Activated CD4-positive, CD25-positive, alpha-beta regulatory T cell treated with anti-CD3 and anti-CD28 coated beads, Interleukin-2, amount 50 U/mL, for 72 hours (primary cell): ENCODE measurements at regions not wholly inside any gene's neighbourhood (a gene's known extent, or its start where the extent isn't known, plus 50 kb on each side); places are given as distances from the start of the nearest gene placed in this dataset.
"Not testable (repeated sequence)": the region's sequence is repeated elsewhere in the genome, so short reads cannot be mapped to it uniquely, and the experiment has no call there.

Source experiments
- DNase-seq: peaks from one replicate; pipeline ENCODE4 v3.0.0; 2021

DNA sequence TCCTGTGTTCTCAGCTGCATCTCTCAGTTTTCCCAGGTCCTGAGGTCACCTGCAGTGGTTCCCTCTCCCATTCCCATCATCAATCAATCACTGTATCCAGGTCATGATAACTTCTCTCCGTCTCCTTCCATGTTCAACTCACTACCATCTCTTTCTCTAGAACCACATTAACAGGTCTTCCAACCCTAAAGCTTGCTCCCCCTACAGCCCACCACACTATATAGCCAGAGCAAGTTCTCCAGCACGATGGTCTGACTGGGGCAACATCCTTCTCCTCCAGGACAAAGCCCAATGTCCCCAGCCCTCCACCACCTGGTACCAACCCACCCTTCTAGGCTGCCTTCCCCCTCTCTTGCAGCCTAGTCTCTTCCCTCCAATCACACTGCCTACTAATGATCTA, 241.6 kb downstream of the CDK5RAP2 start:
- DNase-seq: no peak

DNA sequence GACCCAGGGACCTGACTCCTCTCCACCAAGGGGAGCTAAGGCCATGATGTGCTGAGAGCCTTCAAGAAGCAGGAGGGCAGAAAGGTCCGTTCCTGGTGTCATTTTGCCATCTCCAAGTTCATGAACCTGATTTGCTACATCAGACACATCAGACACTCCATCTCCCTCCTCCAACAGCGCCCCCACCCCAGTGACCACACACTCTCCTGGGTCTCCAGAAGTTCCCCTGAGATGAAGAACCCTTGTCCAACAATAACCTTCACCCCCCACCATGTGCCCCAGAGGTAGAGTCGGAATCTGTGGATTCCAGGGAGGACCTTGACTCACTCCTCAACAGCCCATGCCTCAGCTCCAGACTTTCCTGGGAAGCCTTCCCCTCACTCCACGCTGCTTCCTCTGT, 242.8 kb downstream of the CDK5RAP2 start:
- DNase-seq: no peak

DNA sequence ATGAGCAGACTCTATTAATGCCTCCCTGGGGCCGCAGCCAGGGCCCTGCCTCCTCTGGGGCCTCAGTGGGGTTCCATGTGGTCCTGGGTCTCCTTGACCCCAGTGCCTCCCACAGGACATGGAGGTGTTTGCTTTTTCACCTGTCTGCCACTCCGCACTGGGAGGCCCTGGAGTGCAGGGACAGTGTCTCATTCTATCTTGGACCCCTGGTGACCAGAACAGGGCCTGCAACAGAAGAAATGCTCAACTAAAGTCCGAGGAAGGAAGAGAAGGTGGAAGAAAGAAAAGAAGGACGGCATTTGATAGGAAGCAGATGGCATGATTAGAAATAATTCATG, 243.2 kb downstream of the CDK5RAP2 start:
- DNase-seq: no peak

DNA sequence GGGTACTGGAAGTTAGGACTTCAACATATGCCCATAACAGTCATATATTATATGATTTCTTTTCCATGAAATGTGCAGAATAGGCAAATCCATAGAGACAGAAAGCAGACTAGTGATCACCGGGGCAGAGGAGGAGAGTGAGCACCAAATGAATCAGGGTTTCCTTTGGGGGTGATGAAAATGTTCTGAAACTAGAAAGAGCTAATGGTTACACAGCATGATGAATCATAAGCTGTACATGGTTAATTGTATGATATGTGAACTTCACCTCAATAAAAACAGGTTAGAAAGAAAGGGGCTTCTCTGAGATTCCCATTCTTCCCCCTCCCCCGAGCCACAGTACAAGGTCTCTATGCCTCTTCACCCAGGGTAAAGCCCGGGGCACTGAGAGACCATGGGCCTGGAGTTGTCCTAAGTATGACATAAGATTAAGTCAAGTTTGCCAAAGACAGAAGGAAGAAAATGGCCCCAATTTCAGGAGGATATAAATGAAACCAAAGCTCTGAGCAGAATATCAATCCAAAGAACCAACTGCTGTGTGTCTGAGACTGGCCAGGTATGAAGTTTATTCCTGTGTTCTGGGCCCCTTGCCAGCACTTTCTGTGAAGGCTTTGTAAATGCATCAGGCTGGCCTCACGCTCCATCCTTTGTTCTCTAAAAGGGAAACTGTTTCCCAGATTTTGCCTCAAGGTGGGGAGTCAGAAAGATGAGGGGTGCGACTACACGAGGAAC, 243.8 kb downstream of the CDK5RAP2 start:
- DNase-seq: no peak

DNA sequence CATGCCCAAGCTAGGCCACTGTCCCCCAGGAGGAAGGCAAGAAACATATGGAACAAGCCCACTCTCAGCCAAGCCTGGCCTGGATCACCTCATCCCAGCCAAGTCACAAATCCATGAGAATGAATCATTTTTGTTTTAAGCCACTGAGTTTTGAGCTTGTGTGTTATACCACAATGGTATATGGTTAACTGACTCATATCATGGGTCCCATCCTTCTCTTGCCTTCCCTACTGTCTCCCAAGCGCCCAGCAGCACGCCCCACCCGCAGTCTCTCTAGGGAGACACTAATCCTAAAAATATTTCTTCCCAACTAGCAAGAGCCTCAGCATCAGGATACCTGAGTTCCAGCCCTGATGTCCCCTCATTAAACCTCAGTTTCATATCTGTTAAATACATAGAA, 248.1 kb downstream of the CDK5RAP2 start:
- DNase-seq: no peak

DNA sequence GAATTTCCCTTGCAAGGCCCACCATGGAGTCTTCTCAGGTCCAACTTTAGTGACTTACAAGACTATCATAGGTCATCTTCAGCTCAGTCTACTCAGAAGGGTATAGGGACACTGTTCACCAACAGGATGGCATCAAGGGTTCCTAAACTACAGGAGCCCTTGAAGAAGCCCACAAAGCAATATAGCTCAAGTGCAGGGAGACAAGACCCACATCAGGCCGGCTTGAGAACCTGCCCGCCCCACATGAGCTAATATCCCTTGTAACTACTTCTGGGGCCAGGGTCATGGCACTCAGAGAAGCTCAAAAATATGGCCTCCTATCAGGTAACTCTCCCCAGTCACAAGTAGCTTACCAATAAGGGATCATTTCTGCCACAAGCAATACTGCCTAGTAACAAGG, 249.9 kb downstream of the CDK5RAP2 start:
- DNase-seq: no peak

DNA sequence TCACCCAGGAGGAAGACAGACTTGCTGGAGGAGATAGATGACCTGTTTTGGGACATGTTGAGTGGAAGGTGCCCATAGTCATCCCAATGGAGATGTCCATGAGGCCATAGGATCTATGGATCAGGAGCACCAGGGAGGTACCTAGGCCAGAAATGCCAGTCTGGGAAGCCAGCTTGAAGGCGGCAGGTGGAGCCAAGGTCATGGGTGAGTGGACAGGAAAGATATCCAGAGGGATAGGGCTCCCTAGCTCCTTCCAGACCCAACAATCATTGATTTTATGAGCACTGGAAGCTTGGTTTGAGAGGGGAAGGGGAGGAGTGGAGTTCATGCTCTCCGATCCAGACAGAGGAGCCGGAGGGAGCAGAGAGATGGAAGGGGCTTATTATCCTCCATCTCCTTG, 252.6 kb downstream of the CDK5RAP2 start:
- DNase-seq: no peak

DNA sequence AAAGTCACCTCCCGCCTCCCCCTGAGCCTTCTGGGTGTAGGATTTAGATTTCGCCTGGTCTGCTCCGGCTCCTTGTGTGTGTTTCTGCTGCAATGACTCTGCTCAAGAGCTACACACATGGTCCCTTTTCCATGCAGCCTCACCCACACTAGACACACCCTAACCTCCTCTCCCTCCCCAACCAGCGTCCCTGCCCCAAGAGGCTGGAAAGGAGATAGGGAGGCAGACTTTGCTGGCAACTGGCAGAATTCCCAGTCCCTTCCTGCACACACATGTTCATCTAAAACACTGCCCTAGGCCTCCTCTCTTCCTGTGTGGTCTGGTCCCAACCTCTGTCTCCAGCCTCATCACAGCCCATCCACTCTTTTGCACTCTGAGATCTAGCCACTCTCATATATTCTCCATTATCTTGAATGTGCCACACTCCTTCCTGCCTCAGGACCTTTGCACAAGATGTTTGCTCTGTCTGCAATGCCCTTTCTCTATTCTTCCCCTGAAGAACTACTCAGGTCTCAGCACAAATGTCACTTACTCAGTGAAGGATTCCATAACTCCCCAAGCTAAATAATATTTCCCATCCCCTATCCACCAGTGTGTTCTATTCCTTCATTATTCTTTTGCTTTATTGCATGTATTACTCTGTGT, 253.8 kb downstream of the CDK5RAP2 start:
- no peak for DNase-seq

DNA sequence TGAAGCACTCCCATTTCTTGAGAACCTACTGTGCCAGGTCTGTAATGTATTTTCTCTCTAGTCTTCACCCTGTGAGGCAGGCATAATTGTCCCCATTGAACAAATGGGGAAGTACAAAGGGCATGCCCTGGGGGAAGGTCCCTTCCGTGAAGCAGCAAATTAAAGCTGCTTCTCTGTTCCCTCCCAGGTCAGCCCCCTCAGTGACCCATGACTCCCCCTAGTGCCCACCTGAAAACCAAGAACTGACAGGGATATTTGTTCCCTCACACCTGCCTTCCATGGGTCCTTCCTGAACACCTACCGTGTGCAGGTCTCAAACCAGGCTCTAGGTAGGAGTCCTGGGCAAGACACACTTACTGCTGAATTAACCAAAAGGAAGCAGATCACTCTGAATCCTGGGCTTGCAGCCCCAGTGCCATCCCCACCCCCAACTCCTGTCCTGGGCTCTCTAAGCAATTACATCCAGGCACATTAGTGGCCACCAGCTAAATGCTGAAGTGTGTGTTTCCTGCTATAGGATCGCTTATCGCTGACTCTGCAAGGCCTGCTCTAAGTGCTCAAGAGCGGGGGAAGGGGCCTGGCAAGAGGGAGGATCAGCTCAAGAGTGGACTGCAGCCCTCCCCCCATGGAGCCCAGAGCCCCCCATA, 254.8 kb downstream of the CDK5RAP2 start:
- no peak for DNase-seq

DNA sequence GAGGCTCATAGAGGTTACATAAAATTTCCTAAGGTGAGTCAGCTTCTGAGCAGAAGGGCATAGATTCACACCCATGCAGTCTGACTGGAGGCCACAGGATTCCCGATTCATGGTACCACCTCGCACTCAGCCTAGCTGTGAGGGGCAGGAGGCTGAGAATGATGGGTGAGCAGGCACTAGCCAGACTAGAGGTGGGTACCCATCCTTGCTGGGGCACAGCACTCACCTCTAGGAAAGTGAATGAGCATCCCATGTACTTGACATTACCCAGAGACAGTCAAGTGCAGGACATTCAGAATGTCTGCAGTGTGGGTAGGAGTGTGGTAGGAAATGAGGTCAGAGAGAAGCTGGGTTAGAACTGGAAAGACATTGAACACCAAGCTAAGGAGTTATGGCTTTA, 255.5 kb downstream of the CDK5RAP2 start:
- DNase-seq: no peak

DNA sequence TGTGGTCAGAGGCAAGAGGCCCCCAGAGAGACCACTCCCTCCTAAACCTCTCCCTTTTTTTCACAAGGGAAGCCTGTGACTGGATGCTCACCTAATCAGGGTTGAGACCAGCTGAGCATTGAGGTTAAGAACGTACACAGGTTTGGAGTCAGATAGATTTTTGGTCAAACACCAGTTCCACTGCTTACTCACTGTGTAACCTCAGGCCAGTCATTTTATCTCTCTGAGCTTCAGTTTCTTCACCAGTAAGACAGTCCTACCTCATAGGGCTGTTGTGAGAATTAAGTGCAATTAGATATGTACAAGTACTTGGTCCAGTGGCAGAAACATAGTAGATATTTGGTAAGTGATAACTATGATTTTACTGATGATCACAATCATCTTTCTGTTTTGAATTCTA, 256.8 kb downstream of the CDK5RAP2 start:
- no peak for DNase-seq

DNA sequence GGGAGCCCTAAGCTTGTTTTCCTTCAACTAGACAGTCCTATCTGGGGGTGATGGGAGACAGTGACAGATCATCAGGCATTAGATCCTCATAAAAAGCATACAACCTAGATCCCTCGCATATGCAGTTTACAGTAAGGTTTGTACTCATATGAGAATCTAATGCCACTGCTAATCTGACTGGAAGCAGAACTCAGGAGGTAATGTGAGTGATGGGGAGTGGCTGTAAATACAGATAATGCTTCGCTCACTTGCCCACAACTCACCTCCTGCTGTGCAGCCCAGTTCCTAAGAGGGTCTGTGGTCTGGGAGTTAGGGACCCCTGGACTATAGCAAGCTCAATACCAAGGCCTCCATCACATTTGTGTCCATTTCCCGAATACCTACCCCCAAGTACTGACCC, 260.5 kb downstream of the CDK5RAP2 start:
- DNase-seq: no peak

DNA sequence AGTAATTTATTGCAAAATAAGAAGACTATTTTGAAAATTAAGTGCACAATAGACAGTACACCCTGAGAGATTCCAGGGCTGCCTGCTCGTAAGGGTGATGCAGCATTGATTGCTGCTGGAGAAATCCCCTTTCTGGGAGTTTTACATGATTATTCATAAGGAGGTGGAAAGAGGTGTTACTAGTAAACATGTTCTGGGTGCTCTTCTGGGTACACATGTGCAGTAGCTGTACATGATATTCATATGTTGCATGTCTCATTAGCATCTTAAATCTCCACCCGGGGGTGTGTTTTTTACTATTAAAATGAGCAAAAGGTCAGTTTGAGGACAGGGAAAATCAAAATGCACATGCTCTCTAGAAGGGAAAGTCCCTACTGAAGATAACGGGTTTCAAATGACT, 264.8 kb downstream of the CDK5RAP2 start:
- no peak for DNase-seq

DNA sequence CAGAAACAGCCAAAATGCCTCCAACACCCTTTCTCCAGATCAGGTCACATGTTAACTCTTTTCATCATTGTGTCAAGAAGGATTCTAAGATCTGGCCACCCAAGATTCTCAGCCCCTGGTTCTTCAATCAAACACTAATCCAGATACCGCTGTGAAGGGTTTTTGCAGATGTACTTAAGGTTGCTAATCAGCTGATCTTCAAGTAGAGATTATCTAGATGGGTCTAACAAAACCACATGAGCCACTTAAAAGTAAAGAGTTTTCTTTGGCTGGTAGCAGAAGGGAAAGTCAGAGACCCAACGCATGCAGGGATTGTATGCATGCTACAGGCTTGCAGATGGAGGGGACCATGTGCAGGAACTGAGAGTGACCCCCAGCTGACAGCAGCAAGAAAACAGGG, 267.9 kb downstream of the CDK5RAP2 start:
- no peak for DNase-seq

DNA sequence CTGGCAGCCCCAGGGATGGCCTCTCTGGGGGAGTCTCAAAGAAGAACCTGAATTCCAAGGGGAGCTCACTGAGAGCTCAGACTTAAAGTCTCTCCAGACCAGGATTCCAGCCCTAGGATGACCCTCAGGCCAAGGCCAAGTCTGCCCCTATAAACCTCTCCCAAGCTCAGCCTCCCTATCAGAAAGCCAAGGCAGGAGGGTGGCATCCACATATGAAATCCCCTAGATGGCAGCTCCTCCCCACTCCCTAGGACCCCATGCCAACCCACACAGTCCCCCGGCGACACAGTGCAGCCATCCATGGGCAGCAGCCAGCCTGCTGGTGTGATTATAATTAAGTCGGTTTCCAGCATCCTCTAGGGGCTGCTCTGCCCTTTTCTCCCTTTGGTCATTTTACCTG, 269.9 kb downstream of the CDK5RAP2 start:
- DNase-seq: no peak

DNA sequence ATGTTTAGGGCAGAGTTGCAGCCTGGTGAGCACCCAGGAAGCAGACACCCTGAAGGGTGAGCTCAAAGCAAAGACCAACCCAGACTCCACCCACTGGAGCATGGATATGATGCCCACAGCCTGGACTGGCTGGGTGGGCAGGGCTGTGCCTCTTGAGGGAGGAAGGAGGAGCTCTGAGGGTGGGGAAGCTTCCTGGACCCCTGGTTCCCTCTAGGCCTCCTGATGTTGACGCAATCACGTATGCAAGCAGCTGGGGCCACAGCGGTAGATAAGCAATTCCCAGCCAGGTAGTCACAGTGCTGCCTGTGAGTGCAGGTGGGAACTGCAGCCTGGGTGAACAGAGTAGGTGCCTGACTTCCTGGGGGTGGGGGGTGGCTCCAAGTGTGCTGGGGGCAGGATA, 271.5 kb downstream of the CDK5RAP2 start:
- DNase-seq: no peak

DNA sequence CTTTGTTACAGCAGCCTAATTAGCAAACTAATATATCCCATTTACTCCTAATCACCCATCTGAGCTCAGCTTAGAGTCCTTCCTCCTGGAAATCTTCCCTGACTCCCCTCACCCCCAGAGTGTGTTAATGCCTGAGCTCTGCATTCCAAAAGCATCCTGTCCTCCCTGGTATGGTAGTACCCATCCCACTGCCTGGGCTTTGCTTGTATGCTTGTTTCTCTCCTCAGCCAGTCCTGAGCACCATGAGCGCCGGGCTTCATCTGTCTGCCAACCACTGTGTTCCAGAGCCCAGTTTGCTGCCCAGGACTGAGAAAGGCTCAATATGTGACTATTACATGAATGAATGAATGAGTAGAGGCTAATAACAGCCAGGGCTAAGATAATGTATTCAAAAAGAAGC, 272.4 kb downstream of the CDK5RAP2 start:
- no peak for DNase-seq

DNA sequence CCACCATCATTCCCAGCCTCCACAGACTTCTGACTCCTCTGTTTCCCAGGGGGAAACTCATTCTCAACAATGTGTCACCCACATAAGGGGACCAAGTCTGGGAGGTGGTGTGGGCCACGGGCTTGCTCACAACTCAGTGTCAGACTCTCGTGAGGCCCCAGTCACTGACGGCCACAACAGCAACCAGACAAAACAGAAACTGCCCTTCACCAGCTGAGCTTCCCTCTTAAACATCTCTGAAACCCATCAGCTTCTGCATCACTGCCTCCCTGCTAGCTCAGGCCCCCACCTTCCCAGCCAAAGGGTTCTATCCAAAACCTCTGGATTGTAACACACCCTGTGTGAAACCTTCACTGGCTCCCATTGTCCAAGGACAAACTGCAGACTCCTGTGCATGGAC, 273.4 kb downstream of the CDK5RAP2 start:
- no peak for DNase-seq

DNA sequence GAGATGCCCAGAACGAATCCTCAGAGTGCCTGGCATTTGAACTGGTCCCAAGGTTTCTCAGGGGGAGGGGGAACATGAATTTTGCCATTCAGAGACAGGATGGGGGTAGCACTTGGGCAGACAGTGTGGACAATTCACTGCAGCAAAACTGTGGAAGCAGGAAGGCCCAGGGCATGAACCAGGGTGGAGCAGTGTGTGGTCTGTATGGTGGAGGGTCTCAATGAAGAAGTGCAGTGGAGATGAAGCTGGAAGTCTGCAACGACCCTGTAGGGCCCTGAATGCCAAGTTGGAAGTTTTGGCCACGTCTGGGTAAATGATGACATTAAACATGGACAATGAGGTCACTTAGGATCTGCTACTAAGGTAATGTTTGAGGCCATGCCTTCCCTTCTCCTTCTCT, 273.9 kb downstream of the CDK5RAP2 start:
- no peak for DNase-seq

DNA sequence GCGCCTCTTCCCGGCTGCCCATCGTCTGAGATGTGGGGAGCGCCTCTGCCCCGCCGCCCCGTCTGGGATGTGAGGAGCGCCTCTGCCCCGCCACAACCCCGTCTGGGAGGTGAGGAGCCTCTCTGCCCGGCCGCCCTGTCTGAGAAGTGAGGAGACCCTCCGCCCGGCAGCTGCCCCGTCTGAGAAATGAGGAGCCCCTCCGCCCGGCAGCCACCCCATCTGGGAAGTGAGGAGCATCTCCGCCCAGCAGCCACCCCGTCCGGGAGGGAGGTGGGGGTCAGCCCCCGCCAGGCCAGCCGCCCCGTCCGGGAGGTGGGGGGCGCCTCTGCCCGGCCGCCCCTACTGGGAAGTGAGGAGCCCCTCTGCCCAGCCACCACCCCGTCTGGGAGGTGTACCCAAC, 275.1 kb downstream of the CDK5RAP2 start:
- not testable (repeated sequence) for DNase-seq

DNA sequence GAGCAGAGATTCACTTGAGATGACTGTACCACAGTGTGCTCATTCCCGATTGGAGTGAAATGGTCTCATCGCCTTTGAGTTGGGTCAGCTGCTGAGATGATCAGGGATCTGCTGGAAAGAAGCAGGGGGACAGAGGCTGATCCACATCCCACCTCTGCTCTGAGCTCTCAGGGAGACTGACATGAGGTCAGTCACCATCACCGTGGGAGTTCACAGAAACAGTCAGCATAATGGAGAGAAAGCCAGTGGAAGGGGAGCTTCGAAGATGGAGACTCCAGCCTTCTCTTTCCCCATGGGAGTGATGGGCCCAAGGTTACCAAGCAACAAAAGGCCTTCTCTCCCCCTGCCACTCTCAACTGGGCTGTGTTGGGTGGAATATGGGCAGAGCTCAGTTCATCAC, 276.4 kb downstream of the CDK5RAP2 start:
- no peak for DNase-seq

DNA sequence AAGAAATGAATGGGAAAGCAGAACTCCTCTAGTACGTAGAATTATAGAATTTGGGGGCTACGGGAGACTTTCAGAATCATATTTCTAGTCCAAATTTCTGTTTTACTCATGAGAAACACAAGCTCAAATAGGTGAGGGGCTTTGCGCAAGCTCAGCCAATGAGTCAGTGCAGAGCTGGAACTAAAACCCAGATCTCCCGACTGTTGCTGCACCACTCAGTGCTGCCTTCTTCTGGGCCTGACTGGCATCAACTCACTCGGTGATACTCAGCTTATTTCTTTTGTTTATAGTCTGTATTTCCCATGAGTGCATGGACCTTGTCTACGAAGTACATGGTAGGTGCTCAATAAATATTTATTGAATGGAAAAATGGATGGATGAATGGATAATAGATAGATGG, 280.2 kb downstream of the CDK5RAP2 start:
- DNase-seq: no peak

DNA sequence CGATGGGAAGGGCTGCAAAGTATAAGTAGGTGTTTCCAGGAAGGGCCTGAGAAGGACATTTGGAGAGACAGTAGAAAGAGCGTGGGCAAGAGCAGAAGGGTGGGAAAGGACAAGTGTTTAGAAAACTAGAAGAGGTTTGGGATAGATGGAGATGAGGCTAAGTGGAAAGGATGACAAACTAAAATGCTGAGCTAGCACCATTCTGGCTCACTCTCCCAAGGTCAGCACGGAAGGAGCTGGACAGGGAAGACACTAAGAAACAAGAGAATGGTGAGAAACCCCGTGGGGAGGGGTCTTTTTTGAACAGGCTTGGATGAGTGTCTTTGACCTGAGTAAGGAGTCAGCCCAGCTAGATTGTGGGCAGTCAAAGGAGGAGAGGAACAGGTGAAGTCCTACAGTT, 286.0 kb downstream of the CDK5RAP2 start:
- no peak for DNase-seq

DNA sequence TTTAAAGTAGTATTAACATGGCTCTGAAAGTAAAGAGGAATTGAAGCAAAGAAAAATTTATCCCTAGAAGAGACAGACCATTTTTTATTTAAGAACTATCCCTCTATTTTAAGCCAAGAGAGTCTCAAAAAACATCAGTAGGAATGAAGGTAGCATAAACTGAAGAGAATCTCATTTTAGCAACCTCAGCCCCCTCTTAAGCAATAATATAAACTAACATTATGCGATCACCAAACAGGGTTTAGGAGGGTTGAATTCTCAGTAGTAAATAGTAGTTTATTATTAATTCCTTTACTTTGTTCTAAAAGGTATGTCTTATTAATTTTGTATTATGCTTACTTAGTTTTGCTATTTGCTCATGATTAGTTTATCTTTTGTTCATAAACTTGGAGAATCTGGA, 287.4 kb downstream of the CDK5RAP2 start:
- DNase-seq: no peak

DNA sequence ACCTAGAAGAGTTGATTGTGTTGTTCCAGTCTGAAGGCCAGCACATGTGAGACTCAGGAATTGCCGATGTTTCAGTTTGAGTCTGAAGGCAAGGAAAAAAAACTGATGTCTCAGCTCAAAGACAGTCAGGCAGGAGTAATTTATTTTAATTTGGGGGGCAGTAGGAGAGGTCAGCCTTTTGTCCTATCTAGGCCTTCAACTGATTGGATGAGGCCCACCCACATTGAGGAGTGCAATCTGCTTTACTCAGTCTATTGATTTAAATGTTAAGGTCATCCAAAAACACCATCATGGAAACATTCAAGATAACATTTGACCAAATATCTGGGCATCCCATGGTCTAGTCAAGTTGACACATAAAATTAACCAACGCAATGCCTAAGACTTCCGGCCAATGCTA, 288.9 kb downstream of the CDK5RAP2 start:
- no peak for DNase-seq
